ENCODE measurements at regions not wholly inside any gene's neighbourhood (a gene's known extent, or its start where the extent isn't known, plus 50 kb on each side); places are given as distances from the start of the nearest gene placed in this dataset.

DNA sequence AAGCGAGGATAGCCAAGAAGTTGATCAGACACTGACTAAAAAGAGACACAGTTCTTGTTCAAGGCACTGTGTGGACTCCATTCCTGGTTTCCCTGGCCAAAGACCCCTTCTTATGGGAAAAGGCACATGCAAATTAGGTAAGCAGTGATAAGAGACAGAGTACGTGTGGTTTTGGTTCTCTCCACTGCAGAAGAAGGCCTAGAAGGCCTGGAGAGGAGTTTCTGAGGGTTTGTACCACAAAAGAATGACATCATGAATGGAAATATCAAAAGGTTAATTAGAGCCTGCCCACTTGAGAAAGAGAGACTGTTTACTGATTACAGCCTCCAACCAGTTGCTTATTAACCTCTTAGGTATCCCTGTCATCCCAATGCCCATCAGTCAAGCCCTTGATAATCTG is 137.5 kb downstream of the ZNF365 start:
- no peaks in the 10 kb centered on the region for H3K27me3 ChIP-seq (ENCODE audit: control insufficient read depth, insufficient read depth, low read length, poor library complexity, severe bottlenecking)
- TF ChIP-seq, protein P1, sequence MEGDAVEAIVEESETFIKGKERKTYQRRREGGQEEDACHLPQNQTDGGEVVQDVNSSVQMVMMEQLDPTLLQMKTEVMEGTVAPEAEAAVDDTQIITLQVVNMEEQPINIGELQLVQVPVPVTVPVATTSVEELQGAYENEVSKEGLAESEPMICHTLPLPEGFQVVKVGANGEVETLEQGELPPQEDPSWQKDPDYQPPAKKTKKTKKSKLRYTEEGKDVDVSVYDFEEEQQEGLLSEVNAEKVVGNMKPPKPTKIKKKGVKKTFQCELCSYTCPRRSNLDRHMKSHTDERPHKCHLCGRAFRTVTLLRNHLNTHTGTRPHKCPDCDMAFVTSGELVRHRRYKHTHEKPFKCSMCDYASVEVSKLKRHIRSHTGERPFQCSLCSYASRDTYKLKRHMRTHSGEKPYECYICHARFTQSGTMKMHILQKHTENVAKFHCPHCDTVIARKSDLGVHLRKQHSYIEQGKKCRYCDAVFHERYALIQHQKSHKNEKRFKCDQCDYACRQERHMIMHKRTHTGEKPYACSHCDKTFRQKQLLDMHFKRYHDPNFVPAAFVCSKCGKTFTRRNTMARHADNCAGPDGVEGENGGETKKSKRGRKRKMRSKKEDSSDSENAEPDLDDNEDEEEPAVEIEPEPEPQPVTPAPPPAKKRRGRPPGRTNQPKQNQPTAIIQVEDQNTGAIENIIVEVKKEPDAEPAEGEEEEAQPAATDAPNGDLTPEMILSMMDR (conservative IDR thresholded peaks at IDR 0.05) = no peak
- Mint-ChIP-seq H3K27ac (no peak overlapping the region), H3K4me1 (peaks cover 16% of the 10 kb centered on the region), H3K36me3 (ENCODE audit: low read depth) (no peaks in the 10 kb centered on the region), H3K9me3 (no peaks in the 10 kb centered on the region), H3K27me3 (ENCODE audit: insufficient read depth) (no peaks in the 10 kb centered on the region), H3K4me3 (no peak overlapping the region)
- no peak overlapping the region for H3K27ac ChIP-seq (ENCODE audit: low read depth, low read length)
- no peak overlapping the region for H3K4me3 ChIP-seq (ENCODE audit: low read length)
- H3K9ac ChIP-seq (ENCODE audit: extremely low read depth, low read length, poor library complexity, severe bottlenecking) = no peak overlapping the region
- DNase-seq = no peak
- H3K9me3 ChIP-seq (ENCODE audit: control insufficient read depth, low read length) = no peaks in the 10 kb centered on the region
- WGBS, 2 experiments (ENCODE audit: insufficient coverage in 1 of 2, insufficient read length in 1 of 2) = 90 to 100% methylated on average over 2 of the region's 2 CpGs
- H3K4me1 ChIP-seq (ENCODE audit: control insufficient read depth, insufficient read depth, low read length) = peaks cover 7% of the 10 kb centered on the region
- H3K36me3 ChIP-seq (ENCODE audit: control insufficient read depth, insufficient read depth, low read length) = no peaks in the 10 kb centered on the region

DNA sequence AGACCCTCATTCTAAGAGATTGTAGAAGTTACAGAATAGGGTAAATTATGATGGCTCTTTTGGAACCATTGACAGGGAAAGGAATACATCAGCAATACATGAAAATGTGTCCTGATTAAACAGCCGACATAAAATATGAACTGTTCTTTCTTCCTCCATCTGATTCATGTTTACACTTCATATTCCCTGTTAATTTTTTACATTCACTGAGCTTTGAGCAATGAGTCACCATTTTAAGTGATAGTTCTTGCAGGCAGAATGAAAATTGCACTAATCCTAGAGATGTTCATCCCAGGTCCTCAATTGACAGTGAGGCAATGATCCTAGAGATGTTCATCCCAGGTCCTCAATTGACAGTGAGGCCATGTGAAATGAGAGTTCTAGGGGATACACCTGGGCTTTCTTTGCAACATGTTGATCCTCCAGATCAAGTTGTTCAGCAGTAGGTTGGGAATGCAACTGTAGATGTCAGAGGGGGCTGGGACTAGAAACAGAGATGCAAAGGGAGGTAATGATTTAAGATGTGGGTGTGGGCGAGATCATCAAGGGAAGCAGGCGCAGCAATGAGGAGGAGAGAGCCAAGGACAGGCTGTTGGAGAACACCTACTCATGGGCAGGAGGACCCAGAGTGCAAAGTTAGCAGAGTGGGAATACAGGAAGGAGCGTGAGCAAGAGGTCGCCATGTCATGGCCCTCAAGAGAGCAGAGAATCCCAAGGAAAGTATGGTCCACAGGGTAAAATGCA is 138.7 kb downstream of the ZNF365 start:
- no peaks in the 10 kb centered on the region for H3K9me3 Mint-ChIP-seq
- WGBS, 2 experiments (ENCODE audit: insufficient coverage in 1 of 2, insufficient read length in 1 of 2) = 87 to 97% methylated on average over 5 of the region's 5 CpGs
- TF ChIP-seq, protein P1 (conservative IDR thresholded peaks at IDR 0.05) = no peak

GRCh38 chr10:62514079-62514693 is 140.0 kb downstream of the ZNF365 start:
- Mint-ChIP-seq H3K9me3 (no peaks in the 10 kb centered on the region), H3K4me1 (peaks cover 11% of the 10 kb centered on the region), H3K27me3 (ENCODE audit: insufficient read depth) (no peaks in the 10 kb centered on the region), H3K4me3 (no peak overlapping the region), H3K36me3 (ENCODE audit: low read depth) (no peaks in the 10 kb centered on the region), H3K27ac (no peak overlapping the region)
- 76 to 83% methylated on average over 4 to 6 of the region's 6 CpGs for WGBS, 2 experiments (ENCODE audit: insufficient coverage in 1 of 2, insufficient read length in 1 of 2)
- TF ChIP-seq, protein P1 (conservative IDR thresholded peaks at IDR 0.05) = no peak
- no peaks in the 10 kb centered on the region for H3K36me3 ChIP-seq (ENCODE audit: control insufficient read depth, insufficient read depth, low read length)
- peaks cover 7% of the 10 kb centered on the region for H3K4me1 ChIP-seq (ENCODE audit: control insufficient read depth, insufficient read depth, low read length)
- no peaks in the 10 kb centered on the region for H3K27me3 ChIP-seq (ENCODE audit: control insufficient read depth, insufficient read depth, low read length, poor library complexity, severe bottlenecking)
- peak; percentile 56 for DNase-seq
- no peaks in the 10 kb centered on the region for H3K9me3 ChIP-seq (ENCODE audit: control insufficient read depth, low read length)
- H3K4me3 ChIP-seq (ENCODE audit: low read length) = no peak overlapping the region
- no peak overlapping the region for H3K9ac ChIP-seq (ENCODE audit: extremely low read depth, low read length, poor library complexity, severe bottlenecking)
- H3K27ac ChIP-seq (ENCODE audit: low read depth, low read length) = no peak overlapping the region

More for the DNA sequence above, 138.7 kb downstream of the ZNF365 start:
- Histone ChIP-seq H3K36me3 (ENCODE audit: control insufficient read depth, insufficient read depth, low read length) (no peaks in the 10 kb centered on the region), H3K27ac (ENCODE audit: low read depth, low read length) (no peak overlapping the region), H3K9ac (ENCODE audit: extremely low read depth, low read length, poor library complexity, severe bottlenecking) (no peak overlapping the region), H3K9me3 (ENCODE audit: control insufficient read depth, low read length) (no peaks in the 10 kb centered on the region), H3K27me3 (ENCODE audit: control insufficient read depth, insufficient read depth, low read length, poor library complexity, severe bottlenecking) (no peaks in the 10 kb centered on the region), H3K4me3 (ENCODE audit: low read length) (no peak overlapping the region), H3K4me1 (ENCODE audit: control insufficient read depth, insufficient read depth, low read length) (peaks cover 7% of the 10 kb centered on the region)
- DNase-seq = no peak
- Mint-ChIP-seq H3K4me3 (no peak overlapping the region), H3K27me3 (ENCODE audit: insufficient read depth) (no peaks in the 10 kb centered on the region), H3K36me3 (ENCODE audit: low read depth) (no peaks in the 10 kb centered on the region), H3K4me1 (peaks cover 11% of the 10 kb centered on the region), H3K27ac (no peak overlapping the region)

Data from endodermal cell (in vitro differentiated cells).